HuH-7 (cell line): ENCODE measurements at regions not wholly inside any gene's neighbourhood (a gene's known extent, or its start where the extent isn't known, plus 50 kb on each side); places are given as distances from the start of the nearest gene placed in this dataset.
"Not testable (repeated sequence)": the region's sequence is repeated elsewhere in the genome, so short reads cannot be mapped to it uniquely, and the experiment has no call there.

Experiments
- DNase-seq: peaks from one replicate; pipeline ENCODE4 v3.0.0; 2011; ENCODE audit warnings: low spot score

- DNase-seq: not testable (repeated sequence)
Measured at GRCh38 chr2:90293806-90294205, 1602.3 kb downstream of the RPIA start.

GRCh38 chr2:90295036-90295750 is 1603.7 kb downstream of the RPIA start:
- DNase-seq: not testable (repeated sequence)

- not testable (repeated sequence) for DNase-seq
Measured at GRCh38 chr2:90296484-90296777, 1605.0 kb downstream of the RPIA start.

GRCh38 chr2:90297701-90298100 is 1606.2 kb downstream of the RPIA start:
- DNase-seq: not testable (repeated sequence)

- DNase-seq: not testable (repeated sequence)
Measured at GRCh38 chr2:90298126-90298755, 1606.8 kb downstream of the RPIA start.

- not testable (repeated sequence) for DNase-seq
Measured at GRCh38 chr2:90298983-90299382, 1607.5 kb downstream of the RPIA start.

GRCh38 chr2:90322982-90323381 is 1631.5 kb downstream of the RPIA start:
- DNase-seq: not testable (repeated sequence)

GRCh38 chr2:90323612-90324558 is 1632.4 kb downstream of the RPIA start:
- not testable (repeated sequence) for DNase-seq

GRCh38 chr2:90324672-90325071 is 1633.2 kb downstream of the RPIA start:
- not testable (repeated sequence) for DNase-seq

- peak; percentile 3 for DNase-seq
Measured at GRCh38 chr2:90325796-90326353, 1634.4 kb downstream of the RPIA start.

GRCh38 chr2:90355546-90355945 is 1664.1 kb downstream of the RPIA start:
- DNase-seq: not testable (repeated sequence)

GRCh38 chr2:90359344-90359743 is 1667.9 kb downstream of the RPIA start:
- DNase-seq: not testable (repeated sequence)

GRCh38 chr2:90359887-90360730 is 1668.6 kb downstream of the RPIA start:
- not testable (repeated sequence) for DNase-seq

- not testable (repeated sequence) for DNase-seq
Measured at GRCh38 chr2:90360731-90361035, 1669.2 kb downstream of the RPIA start.
